GM12872 (cell line): ENCODE measurements at regions not wholly inside any gene's neighbourhood (a gene's known extent, or its start where the extent isn't known, plus 50 kb on each side); places are given as distances from the start of the nearest gene placed in this dataset.

Source experiments
- TF ChIP-seq, protein P1 (sequence below): IDR thresholded peaks from 3 replicates; pipeline ENCODE4 v1.5.1; 2011; ENCODE audit warnings: low read depth, mild to moderate bottlenecking, low read length, moderate library complexity; ENCODE audit not compliant: insufficient read depth

DNA sequence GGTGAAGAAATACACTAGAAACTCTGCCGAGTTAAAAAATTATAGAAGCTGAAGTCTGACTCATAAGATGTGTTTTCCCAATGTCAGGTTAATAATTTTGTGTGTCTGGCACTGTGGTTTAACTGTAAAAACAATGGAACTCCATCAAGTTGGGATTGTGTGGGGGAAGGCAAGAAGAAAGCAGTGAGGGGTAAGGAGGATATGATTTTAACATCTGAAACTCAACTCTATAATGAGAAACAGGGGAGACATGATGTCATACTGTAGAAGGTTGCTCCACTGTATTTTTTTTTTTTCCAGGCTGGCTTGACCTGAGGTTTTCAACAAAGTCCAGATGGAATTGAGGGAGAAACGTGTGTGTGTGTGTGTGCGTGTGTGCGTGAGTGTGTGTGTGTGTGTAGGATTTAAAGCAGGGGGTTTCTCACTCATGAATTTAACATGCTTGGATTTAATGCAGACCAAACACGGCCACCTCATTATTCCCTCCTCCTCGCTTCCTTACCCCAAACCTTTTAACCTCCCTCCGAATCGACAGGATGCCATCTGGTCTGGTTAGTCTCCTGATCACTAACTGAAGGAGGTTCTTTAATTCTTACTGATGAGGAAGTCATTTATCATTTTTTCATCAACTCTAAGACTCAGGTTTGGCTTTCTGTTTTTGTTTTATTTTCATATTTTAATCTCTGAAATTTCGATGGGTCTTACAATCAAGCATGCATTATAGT is 140.2 kb upstream of the LPAR1 start:
- TF ChIP-seq, protein P1, sequence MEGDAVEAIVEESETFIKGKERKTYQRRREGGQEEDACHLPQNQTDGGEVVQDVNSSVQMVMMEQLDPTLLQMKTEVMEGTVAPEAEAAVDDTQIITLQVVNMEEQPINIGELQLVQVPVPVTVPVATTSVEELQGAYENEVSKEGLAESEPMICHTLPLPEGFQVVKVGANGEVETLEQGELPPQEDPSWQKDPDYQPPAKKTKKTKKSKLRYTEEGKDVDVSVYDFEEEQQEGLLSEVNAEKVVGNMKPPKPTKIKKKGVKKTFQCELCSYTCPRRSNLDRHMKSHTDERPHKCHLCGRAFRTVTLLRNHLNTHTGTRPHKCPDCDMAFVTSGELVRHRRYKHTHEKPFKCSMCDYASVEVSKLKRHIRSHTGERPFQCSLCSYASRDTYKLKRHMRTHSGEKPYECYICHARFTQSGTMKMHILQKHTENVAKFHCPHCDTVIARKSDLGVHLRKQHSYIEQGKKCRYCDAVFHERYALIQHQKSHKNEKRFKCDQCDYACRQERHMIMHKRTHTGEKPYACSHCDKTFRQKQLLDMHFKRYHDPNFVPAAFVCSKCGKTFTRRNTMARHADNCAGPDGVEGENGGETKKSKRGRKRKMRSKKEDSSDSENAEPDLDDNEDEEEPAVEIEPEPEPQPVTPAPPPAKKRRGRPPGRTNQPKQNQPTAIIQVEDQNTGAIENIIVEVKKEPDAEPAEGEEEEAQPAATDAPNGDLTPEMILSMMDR: no peak

DNA sequence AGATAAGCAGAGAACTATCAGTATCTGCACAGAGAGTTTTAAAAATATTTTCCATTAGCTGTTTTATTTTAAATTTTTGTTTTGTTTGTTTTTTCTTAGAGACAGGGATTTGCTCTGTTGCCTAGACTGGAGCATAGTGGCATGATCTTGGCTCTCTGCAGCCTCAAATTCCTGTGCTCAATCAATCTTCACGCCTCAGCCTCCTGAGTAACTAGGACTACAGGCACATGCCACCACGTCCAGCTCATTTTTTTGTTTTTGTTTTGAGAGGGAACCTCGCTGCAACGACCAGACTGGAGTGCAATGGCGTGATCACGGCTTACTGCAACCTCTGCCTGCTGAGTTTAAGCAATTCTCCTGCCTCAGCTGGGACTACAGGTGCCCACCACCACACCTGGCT is 138.2 kb upstream of the LPAR1 start:
- TF ChIP-seq, protein P1: no peak

DNA sequence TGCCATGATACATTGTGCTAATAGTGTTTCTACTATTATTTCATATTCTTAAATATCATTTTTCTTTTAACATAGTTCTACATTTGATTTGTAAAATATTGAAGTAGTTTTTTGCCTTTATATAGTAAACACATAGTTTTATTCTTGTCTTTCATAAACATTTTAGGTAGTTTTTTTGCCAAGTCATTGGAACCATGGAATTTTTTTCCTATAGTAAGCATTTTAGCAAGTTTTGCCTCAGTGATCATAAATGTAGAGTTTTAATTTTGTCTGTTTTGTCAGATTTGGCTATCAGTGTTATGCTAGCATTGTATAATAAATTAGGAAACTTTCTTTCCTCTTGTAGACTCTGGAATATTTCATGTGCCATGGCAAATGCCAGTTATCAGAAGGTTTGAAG is 137.1 kb upstream of the LPAR1 start:
- TF ChIP-seq, protein P1: no peak

DNA sequence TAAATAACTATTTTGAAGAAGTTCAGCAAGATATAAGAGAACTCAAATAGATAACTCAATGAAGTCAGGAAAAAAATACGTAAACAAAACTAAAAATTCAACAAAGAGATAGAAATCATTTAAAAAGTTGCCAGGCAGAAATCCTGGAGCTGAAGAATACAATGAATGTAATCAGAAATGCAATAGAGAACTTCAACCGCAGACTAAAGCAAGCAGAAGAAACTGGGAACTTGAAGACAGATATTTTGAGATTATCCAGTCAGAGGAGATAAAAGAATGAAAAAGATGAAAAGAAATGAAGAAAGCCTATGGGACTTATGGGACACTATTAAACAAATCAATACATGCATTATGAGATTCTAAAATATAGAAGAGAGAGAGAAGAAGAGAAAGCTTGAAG is 129.1 kb upstream of the LPAR1 start:
- TF ChIP-seq, protein P1: no peak

DNA sequence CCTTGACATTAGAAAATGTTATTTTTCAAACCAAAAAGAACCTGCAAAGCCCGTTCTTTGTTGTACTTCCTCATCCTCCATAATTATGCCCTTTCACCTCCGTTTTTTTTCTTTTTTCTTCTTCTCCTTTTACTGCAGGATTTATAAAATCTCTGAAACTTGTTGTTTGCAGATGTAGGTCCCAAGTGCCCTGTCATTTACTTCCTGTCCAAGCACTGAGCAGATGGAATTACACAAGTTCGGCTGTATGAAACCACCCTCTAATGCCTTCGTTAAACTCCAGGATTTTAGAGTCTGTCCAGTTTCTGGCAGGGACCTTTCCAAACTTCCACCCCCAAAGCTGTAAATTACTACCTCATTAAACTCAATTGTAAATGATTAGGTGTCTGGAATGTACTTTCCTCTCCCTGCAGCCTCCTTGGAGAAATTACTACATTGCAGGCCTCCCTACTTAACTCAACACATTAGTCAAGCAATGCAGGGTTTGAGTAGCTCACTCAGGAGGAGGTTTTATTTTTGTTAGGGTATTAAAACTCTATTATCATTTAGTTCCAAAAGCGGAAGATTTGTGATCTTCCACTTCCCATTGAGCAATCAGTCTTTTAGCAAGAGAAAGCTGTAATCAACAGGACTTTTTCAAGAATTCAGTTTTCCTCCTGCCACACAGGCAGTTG is 125.6 kb upstream of the LPAR1 start:
- TF ChIP-seq, protein P1: no peak

DNA sequence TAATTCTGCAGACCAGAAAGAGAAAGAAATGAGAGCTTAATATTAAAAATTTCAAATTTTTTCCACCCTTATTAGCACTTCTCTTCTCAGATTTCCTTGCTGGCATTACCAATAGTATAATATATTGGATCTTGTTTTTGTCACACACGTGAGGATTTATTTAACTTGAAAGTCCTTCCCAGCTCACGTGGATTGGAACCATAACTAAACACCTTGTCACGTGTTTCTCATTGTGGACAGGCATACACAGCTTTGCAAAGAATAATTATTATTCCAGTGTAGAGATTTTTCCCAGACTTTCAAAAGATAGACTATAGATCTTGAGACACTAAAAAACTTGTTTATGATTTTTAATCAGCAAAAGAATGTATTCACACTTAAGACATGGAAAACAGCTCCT is 123.8 kb upstream of the LPAR1 start:
- TF ChIP-seq, protein P1: no peak

DNA sequence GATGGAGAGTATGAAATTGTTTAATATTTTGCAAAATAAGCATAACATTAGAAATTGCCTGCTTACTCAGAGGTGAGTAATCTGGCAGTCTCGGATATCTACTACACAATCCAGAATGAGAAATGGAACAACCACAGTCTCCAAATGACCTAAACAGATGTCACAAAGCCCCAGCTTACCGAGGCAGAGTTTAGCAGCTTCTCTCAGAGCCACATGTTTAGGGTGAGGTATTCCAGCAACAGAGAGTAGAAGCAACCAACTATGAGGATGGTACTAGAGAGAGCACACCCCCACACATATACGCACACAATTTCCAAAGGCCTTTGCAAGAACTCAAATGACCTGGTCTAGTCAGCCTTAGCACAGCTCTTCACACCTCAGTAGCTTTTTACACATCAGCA is 122.7 kb upstream of the LPAR1 start:
- TF ChIP-seq, protein P1: no peak
